ENCODE measurements at regions not wholly inside any gene's neighbourhood (a gene's known extent, or its start where the extent isn't known, plus 50 kb on each side); places are given as distances from the start of the nearest gene placed in this dataset.

DNA sequence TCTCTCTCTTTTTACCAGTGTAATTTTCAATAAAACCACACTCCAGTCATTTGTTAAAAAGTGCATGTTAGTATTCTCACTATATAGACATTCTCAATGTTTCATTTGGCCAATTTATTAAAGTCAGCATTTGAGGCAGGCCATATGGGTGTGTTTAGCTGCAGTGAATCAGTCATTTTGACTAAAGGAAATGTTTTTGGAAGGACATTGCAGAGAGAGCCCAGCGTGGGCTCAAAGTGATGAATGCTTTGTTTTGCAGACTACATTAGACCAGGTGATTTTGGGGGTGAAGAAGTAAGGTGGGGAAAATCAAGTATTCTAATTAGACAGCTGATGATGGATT, 116.7 kb downstream of the POSTN start:
- TF ChIP-seq, protein P1, sequence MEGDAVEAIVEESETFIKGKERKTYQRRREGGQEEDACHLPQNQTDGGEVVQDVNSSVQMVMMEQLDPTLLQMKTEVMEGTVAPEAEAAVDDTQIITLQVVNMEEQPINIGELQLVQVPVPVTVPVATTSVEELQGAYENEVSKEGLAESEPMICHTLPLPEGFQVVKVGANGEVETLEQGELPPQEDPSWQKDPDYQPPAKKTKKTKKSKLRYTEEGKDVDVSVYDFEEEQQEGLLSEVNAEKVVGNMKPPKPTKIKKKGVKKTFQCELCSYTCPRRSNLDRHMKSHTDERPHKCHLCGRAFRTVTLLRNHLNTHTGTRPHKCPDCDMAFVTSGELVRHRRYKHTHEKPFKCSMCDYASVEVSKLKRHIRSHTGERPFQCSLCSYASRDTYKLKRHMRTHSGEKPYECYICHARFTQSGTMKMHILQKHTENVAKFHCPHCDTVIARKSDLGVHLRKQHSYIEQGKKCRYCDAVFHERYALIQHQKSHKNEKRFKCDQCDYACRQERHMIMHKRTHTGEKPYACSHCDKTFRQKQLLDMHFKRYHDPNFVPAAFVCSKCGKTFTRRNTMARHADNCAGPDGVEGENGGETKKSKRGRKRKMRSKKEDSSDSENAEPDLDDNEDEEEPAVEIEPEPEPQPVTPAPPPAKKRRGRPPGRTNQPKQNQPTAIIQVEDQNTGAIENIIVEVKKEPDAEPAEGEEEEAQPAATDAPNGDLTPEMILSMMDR (IDR thresholded peaks at IDR 0.05; ENCODE audit: low read depth, low read length, missing control alignments) = no peak
- DNase-seq = no peak
- Histone ChIP-seq H3K27me3 (replicated peaks) (no peaks in the 10 kb centered on the region), H3K4me3 (ENCODE audit: low read depth, low read length) (no peak overlapping the region), H3K36me3 (replicated peaks) (no peaks in the 10 kb centered on the region), H3K27ac (no peak overlapping the region)
- in situ Hi-C loops (cut with HindIII; ENCODE audit: low pct_ligation_motif_present, low sequenced_read_pairs) = no loop called here

DNA sequence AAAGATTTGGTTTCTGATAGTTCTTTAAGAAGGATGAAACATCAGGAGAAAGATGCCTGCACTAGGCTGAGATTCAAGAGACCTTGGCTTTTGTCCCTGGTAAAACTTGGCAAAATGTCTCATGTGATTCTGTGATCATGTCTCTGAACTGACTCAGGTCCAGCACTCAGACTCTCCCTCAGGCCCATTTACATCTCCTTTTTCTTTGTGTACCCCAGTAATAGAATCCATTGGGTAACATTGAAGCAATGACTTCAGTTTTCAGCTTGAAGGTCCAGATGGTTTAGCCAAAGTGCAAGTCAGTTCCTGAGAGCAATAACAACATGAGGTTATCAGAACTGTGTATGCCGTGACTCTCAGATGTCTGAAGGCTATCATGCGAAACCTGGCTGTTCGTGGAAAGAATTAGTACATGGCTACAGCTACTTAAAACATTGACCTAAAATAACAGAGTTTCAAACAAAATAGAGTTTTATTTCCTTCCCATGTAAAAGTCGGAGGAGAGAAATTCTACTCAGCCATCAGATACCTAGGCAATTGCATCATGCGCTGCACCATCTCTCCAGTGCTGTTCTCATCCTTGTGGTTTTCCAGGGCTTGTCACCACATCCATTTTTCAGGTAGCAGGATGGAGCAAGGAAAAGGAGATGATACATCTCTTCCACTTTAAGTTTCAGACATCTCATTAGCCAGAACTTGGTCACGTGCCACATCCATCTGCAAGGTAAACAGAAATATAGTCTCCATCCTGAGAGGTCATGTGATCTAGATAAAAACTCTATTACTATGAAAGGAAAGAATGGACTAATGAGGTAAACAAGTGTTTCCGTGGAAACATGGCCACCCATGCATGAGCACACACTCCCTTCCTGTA, 117.3 kb downstream of the POSTN start:
- Histone ChIP-seq H3K27me3 (replicated peaks) (no peaks in the 10 kb centered on the region), H3K4me3 (ENCODE audit: low read depth, low read length) (no peak overlapping the region), H3K36me3 (replicated peaks) (no peaks in the 10 kb centered on the region), H3K27ac (no peak overlapping the region)
- no peak for DNase-seq
- in situ Hi-C loops (cut with HindIII; ENCODE audit: low pct_ligation_motif_present, low sequenced_read_pairs) = no loop called here
- TF ChIP-seq, protein P1 (IDR thresholded peaks at IDR 0.05; ENCODE audit: low read depth, low read length, missing control alignments) = no peak

DNA sequence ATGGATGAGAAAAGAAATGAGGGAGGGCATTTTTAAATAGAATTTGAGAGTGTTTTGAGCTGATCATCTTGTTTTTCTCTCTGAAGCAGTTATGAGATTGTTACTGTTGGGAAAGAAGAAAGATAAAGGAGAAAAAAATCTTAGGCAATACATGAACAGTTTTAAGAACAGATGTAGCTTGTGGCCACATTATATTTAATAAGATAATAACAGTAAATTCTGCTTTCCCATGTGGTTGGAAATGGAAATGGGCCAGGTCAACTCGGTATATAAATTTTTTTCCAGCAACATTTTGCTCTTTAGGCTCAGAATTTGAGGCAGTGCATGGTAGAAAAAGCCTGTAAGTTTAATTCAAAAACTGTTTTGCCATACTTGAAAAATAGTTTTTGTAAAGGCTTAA, 118.7 kb downstream of the POSTN start:
- Histone ChIP-seq H3K27ac (no peak overlapping the region), H3K36me3 (replicated peaks) (no peaks in the 10 kb centered on the region), H3K4me3 (ENCODE audit: low read depth, low read length) (no peak overlapping the region), H3K27me3 (replicated peaks) (no peaks in the 10 kb centered on the region)
- in situ Hi-C loops (cut with HindIII; ENCODE audit: low pct_ligation_motif_present, low sequenced_read_pairs) = no loop called here
- TF ChIP-seq, protein P1 (IDR thresholded peaks at IDR 0.05; ENCODE audit: low read depth, low read length, missing control alignments) = no peak
- no peak for DNase-seq

DNA sequence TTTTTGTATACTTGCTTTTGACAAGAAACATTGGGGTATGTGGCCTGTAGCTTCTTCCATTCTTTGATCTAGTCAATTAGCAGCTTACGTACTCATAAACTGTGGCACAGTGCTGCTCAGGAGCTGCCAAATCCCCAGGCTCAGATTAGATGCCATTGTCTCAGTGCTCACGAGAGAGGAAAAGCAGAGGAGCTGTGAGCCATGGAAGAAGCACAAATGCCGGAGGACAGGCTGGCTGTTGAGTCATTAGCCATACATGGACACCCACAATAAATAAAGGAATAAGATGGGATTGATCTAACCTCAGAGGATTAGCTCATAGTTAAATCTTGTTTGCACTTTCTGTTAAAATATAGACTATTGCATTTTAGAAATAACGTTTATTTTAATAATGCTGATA, 121.7 kb downstream of the POSTN start:
- DNase-seq = peak; percentile 45
- Histone ChIP-seq H3K27me3 (replicated peaks) (no peaks in the 10 kb centered on the region), H3K4me3 (ENCODE audit: low read depth, low read length) (no peak overlapping the region), H3K27ac (peak overlapping the region; percentile 65), H3K36me3 (replicated peaks) (no peaks in the 10 kb centered on the region)
- TF ChIP-seq, protein P1 (IDR thresholded peaks at IDR 0.05; ENCODE audit: low read depth, low read length, missing control alignments) = no peak
- in situ Hi-C loops (cut with HindIII; ENCODE audit: low pct_ligation_motif_present, low sequenced_read_pairs) = no loop called here

DNA sequence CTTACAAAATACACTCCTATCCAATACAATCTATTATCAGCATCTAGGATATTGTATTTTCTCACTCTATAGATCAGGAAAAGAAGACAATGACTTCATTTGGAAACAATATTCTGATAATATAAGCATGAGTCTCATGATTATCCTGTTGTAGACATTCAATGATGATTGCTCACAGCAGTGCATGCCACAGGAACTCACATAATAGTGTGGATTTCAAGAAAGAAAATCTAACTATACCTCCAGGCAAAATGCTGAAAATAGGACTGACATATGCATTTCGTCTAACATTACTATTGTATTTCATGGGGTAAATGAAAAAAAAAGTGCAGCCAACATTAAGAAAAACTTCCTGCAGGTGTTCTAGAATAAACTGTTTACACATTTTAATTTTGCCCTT, 122.6 kb downstream of the POSTN start:
- peak; percentile 65 for DNase-seq
- in situ Hi-C loops (cut with HindIII; ENCODE audit: low pct_ligation_motif_present, low sequenced_read_pairs) = no loop called here
- TF ChIP-seq, protein P1 (IDR thresholded peaks at IDR 0.05; ENCODE audit: low read depth, low read length, missing control alignments) = no peak
- no peaks in the 10 kb centered on the region for H3K27me3 ChIP-seq (replicated peaks)
- no peak overlapping the region for H3K4me3 ChIP-seq (ENCODE audit: low read depth, low read length)
- H3K27ac ChIP-seq = peak overlapping the region; percentile 65
- no peaks in the 10 kb centered on the region for H3K36me3 ChIP-seq (replicated peaks)

DNA sequence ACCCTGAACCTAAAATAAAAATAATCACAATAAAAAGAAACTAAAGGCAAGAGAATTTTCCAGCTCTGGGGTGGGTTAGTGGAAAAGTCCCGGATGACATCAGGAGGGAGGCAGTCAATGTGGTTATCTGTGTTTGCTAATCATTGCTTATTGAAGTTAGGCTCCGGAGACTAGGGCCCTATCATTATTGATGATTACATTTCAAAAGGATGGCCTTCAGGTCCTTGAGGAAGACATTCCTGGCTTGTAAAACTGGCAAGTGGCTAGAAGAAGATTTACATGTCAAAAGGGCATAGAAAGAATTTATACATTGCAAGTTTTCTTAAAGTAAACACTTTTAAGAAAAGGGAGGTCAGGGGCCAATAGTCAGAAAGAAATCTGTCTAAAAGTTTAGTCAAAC, 123.4 kb downstream of the POSTN start:
- H3K36me3 ChIP-seq (replicated peaks) = no peaks in the 10 kb centered on the region
- DNase-seq = no peak
- H3K27me3 ChIP-seq (replicated peaks) = no peaks in the 10 kb centered on the region
- no peak overlapping the region for H3K4me3 ChIP-seq (ENCODE audit: low read depth, low read length)
- in situ Hi-C loops (cut with HindIII; ENCODE audit: low pct_ligation_motif_present, low sequenced_read_pairs) = no loop called here
- TF ChIP-seq, protein P1 (IDR thresholded peaks at IDR 0.05; ENCODE audit: low read depth, low read length, missing control alignments) = no peak
- peak overlapping the region; percentile 40 for H3K27ac ChIP-seq

Measured in brain microvascular endothelial cell (primary cell).